NCI-H146 treated with DMSO at 0.1 percent for 48 hours (cell line): ENCODE measurements at regions not wholly inside any gene's neighbourhood (a gene's known extent, or its start where the extent isn't known, plus 50 kb on each side); places are given as distances from the start of the nearest gene placed in this dataset.

Experiments used
- DNase-seq: peaks from one replicate; lab custom pipeline; 2025; ENCODE audit not compliant: unreplicated experiment; lab: John Stamatoyannopoulos, UW

DNA sequence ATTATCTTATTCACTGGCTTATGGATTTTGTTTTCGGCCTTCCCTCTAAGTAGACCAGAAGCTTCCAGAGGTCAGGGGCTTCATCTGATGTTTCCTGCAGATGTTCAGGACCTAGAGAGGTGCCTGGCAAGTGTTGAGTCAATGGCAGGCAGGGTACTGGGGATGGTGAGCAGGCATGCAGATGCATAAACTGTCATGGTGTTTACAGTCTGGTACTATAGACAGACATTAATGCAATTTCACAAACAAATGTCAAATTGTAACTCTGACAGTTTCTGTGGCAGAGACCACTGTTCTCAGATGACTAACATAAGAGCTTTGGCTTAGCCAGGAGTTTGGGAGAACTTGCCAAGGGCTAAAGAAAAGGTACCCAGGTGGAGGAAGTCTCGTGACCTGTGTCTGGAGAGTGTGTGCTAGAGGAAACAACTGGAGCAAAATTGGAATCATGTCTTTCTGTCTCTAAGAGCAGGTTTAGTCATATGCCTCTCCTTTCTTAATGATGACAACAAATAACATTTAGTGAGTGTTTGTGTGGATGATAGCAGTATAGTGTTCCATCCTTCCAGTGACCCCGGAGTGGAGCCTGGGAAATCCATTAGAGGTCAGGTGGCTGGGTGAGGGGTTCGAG, 53.7 kb upstream of the TRAK1 start:
- DNase-seq: no peak

DNA sequence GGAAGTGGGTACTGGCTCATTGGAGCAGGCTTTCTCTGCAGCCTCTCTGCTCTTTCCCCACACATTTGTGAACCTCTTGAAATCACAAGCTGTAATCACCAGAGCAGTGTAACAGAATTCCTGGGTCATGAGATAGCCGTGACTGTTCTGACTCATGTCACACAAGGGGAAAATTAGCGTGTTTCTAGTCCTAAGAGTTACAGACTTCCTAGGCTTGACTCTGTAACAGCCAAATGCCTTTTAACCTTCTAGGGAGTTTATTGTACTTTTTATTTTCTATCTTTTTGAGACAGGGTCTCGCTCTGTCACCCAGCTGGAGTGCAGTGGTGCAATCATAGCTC, 54.7 kb upstream of the TRAK1 start:
- no peak for DNase-seq

DNA sequence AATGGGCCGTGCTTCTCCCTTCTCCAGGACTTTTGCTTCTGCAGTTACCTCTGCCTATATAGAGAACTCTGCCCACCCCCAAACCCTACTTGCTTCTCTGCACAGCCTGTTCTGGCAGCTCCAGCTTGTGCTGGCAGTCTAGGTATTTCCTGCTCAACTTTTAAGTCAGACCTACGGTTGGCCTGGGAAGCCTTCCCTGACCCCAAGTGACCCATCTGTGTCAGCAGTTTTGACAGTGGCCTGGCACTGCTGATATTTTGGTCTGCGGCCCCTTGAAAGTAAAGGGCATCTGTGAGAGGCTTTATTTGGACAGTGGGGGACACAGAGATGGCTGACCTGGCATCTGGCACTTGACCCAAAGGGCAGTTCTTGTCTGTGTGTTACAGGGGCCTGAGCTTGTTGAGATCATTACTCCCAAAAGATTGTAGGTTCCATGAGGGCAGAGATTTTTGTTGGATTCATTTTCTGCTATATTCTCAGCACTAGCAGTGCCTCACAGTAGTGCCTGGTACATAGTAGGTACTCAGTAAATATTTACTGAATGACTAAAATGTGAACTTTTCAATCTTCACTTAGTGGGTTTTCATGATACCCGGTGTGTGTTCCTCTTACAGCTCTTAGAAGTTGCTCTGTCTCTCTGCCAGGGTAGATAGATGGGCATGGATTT, 55.2 kb upstream of the TRAK1 start:
- DNase-seq: no peak

DNA sequence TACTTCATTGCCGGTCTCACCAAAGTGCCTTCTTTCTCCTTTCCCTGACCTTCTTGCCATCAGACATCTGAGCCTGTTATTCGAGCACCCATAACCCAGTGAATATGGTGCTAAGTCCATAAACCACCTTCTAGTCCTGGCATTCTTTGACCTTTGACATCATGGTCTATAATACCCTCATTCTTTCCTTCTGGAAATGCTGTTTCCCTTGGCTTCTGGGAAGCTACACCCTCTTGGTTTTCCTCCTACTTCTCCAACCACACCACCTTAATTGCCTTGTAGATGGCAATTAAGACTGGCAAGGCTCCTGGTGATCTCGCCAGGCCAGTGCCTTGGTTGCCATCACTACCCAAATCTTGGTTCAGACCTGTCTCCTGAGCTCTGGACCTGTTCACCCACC, 56.1 kb upstream of the TRAK1 start:
- DNase-seq: no peak

DNA sequence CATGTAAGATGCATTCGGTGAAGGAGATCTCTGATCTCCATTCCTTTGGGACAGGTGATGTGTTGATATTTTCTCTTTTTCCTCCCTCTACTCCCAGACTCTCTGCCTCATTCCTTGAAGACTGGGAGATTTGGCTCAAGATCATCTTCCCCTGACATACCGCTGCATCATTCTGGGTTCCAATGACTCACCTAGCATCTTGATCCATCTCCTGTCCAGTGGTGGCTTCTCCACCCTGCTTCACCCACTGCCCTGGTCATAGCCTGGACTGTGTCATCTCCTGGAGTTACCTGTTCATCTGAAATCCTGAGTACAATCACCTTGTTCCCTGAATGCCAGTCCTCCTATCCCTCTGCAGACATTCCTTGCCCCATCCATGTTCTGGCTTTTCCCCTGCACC, 57.4 kb upstream of the TRAK1 start:
- DNase-seq: no peak

DNA sequence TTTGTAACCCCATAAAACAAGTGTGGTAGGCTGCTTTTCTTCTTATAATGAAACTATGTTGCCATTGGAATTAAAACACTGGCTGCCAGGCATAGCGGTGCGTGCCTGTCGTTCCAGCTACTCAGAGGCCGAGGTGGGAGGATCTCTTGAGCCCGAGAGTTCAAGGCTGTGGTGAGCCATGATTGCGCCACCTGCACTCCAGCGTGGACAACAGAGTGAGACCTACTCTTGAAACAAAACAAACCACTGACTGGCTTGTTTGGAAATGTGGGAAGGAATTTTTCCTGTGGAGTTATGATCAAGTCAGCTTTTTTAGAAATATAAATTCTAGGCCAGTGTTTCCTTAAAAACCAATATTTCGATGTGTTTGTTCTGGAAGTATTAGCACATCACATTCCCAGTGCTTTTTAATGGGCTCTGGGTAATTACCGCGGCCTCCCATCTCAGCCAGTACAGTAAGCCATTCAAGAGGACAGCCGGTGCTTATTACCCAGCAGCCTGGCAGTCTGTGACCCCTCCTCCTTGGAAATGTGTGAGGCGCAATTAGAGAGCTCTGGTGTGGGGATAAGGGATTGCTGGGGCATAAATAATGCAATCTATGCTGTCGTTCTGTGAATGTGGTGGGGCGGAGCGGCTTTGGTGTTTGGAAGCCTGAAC, 58.3 kb upstream of the TRAK1 start:
- DNase-seq: peak; percentile 78

DNA sequence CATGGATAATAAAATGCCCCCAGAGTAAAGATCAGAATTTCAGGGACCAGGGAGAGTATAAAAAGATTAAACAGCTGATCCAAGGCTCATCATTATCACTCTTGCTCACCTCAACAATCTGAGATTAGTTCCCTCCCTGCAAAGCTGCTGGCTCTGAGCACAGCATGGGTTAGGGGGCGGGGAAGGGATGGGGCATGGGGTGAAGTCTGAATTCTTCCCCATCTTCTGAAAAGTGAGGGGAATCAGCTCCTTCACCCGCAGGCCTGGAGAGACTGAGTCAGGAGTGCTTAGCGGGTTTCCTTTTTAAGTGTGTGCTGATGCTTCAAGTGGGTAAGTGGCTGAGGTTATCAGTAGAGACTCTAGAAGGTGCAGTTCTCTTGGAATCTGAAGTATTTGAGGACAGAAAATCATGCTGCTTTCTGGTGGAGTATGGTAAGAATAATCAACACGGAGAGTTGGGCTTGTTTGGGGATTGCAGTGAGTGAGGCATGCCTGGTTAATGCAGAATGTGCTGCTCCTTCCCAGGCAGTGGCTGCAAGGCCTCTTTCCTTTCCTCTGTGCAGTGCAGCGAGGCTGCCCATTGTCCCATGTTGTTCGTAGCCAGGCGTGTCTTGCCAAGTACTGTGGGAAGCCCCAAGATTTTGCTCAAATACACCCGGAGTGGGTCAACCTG, 59.2 kb upstream of the TRAK1 start:
- DNase-seq: no peak

DNA sequence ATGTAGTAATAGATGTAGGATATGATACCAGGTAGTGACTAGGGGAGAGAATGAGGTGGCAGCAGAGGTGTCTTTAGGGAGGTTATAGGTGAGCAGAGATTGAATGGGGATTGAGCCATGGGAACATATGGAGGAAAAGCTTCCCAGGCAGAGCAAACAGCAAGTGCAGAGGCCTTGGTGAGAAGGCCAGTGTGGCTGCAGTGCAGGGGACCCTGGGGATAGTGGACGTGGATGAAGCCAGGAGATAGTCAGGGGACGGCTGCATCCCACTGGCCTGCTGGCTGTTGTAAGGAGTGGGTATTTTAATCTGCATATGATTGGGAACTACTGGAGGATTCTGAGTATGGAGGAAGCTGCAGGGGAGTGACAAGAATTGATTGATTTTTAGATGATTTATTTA, 62.7 kb upstream of the TRAK1 start:
- no peak for DNase-seq

DNA sequence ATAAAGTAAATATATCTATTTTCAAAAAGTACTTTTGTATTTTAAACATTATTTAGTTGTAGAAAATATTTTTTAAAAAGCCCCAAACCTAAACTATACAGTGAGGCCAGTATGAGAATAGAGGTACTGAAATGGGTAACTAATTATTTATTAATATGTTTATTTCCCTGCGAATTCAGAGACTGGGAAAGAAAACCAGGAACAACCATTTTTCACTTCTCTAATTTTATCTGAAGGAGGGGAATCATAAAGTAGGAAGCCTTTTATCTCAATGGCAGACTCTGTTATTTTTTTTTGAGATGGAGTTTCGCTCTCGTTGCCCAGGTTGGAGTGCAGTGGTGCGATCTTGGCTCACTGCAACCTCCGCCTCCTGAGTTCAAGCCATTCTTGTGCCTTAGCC, 63.6 kb upstream of the TRAK1 start:
- DNase-seq: no peak

DNA sequence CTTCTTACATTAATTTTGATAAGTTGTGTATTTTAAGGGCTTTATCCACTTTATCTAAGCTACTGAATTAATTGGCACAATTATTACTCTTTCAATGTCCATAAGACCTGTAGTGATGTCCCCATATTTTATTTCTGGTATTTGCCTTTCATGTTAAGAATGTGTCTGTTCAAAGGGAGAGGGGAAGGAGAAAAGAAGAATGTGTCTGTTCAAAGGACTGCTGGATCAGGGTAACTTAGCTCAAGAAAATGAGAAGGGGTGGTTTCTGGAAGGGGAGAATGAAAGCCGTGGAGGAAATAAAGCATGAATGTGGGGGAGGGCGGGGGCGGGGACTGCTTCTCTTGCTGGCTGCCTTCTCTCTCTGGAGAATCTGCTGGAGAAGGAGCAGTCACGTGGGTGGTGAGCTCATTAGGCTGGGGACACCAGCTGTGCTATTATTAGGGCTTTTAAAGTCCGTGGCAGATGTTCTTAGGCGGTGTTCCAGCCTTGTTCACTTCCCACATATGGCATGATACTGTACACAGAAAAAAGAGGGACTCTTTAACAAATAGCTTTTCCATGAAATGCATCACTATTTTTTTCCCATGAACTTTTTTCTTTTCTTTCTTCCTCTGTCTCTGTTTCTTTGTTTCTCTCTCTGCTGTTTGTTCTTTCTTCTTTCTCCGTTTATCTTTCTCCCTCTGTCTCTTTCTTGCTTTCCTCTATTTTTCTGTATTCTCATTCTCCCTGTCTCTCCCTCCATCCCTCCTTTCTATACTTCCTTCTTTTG, 63.7 kb upstream of the ULK4 start:
- DNase-seq: peak; percentile 80

DNA sequence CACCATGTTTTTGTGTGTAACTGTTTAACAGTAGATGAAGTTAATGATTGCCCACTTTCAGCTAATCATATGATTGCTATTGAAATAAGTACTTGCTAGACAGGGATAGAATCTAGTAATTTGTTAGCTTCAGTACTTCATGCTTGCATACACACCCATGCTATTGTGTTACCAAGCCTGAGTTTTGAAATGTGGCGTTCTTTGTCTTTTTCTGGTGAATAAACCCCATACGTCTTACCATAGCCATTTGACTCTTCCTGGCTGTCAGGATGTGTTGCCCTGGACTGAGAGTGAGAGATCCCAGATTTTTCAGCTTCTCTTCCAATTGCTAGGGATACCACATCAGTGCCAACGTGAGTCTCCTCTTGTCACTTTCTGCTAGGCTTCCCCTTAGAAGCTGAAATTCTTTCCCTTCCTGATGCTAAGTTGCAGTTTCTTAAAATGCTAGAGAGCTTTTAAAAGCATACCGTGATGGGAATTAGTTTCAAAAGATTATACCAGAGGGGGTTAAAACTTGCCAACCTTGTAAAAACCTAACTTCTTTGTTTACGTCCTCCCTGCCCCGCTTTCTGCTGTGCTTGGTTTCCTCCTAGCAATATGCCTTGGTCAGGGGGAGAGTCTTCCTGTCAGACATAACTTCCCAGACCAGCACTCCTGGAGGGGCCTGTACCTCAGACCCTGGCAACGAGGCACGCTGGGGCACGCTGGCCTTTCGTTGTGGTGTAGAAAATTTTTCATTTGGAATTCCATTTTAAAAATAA, 62.9 kb upstream of the ULK4 start:
- DNase-seq: no peak

DNA sequence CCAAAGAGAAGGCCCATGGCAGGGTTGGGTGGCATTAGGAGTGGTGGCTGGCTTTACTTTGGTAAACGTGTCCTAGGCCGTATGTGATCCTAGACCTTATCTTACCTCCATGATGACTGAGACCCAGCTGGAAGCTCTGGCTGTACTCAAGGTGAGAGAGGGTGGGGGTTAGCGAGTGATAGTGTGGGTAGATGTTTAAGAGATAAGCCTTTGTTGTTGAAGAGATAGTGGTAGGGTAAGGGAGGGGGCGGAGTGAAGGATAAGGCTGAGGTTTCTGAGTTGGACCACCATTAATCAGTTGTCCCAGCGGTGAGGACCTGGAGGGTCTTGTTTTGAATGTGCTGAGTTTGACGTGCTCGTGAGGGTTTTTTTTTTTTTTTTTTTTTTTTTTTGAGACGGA, 61.5 kb upstream of the ULK4 start:
- no peak for DNase-seq

DNA sequence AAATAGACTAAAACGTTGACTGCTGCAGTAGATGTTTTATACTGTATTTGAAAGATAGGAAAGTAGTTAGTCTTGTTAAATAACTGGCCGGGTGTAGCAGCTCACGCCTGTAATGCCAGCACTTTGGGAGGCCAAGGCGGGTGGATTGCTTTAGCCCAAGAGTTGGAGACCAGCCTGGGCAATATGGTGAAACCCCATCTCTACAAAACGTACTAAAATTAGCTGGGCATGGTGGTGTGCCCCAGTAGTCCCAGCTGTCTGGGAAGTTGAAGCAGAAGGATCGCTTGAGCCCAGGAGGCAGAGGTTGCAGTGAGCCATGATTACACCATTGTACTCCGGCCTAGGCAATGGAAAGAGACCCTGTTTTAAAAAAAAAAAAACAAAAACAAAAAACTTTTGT, 60.5 kb upstream of the ULK4 start:
- no peak for DNase-seq

DNA sequence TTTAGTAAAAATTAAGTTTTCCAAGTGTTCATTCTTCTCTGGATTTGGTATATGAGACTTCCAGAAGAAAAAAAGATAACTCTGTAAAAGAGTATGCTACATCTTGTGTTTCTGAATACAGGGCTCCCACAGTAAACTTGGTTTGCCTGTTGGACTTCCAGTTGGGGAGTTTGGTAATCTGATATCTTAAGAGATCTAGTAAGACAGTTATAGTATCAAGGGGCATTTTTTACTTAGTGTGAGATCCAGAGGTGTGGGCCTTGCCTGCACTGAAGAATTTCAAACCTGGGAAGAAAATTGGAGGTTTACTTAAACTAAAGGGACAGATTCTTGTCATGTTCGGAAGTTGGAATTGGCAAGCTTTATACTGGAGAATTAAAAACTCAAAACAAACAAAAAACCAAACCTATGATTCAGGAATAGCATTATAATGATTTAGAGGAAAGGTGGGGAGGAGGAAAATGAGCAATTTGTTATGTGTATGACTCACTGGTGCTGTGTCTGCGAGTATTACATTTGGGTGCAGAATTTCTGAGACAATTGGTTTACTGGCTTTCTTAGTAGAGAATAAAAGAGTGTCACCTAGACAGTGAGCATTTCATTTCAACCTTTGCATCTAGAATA, 58.9 kb upstream of the ULK4 start:
- no peak for DNase-seq

DNA sequence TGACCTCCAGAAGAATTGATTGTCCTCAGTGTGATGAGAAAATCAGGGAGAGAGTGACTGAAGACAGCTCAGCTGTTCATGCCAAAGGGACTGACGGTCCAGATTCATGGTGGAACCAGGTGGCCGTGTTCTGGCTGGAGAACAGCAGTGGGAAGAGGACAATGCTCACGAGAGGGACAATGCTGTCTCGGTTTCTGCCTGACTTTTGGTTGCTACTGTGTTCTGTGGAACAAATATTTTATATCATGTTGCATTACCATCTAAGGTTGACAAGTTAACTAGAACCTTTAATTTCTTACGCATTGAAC, 58.0 kb upstream of the ULK4 start:
- DNase-seq: no peak

DNA sequence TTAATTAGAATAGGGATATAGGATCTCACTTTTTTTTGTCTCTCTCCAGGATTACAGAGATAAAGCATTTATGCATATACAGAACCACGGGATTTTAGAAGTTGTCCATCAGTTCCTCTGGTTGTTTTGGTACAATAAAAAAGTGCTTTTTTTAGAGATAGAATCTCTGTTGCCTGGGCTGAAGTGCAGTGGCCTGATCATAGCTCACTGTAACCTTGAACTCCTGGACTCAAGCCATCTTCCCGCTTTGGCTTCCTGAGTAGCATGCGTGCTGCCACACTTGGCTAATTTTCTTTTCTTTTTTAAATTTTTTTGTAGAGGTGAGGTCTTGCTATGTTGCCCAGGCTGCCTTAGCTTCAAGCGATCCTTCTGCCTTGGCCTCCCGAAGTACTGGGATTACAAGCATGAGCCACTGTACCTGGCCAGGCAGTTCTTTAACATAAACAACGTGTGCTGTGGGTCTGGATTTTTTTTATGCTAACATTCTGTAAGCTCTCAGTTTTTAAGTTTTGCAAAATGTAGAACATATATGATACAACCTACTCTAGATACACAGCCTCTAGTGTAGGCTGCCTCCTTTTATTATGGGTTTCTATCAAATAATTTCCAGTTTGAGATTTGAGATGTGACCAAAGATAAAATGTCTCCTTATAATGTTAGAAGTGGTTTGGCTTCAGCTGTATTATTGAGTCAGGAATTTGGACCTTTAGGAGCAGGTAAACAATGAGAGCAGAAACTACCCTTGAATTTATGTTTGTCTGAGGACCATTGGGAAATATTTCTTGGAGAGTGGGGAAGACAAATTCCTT, 57.4 kb upstream of the ULK4 start:
- DNase-seq: no peak

DNA sequence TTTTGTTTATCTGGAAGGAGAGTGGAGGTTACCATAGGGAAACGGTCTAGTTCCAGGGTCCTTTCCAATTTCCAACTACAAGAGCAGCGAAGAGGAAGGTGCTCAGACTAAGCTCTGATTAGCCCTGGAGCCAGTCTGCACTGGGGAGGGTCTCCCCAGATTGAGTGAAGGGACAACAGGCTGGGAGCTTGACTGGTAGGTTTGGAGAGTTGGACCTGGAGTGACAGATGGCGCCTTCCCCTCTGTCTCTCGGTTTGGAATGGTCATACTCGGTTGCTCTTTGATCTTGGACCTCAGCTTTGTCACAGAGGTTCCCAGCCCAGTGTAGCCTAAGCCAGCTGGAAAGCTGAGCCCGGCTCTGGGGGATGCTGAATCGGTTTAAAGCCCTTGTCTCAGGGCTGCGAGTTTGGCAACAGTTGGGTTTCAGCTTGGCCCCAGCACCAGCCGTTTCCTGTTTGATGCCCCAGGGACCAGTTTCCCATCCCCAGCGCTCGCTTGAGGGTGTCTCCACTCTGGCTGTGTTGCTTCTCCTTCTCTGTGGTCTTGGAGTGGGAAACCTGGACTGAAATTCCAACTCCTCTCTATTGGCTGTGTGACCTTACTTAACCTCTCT, 53.1 kb upstream of the ULK4 start:
- no peak for DNase-seq

DNA sequence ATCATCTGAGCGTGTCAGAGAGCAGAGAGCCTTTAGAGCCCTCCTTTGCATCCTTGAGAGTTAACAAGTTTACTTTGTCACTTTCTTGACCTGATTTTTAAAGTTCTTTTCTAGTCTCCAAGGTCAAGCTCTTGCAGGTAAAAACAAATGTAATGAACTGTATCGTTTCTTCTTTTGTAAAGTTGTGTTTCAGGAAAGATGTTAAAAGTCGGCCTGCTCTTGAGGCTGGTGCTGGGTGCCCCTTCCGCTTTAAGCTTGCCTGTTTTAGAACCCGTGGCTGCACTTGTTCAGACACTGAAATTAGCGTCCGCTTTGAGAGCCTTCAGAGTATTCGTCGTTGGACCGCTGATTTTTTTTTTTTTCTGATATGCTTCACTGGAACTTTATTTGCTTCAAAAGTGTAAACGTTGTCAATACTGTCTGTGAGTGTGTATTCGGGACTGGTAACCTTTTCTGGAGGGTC, 52.6 kb upstream of the ULK4 start:
- DNase-seq: no peak
